DMS53 (cell line): ENCODE measurements at regions not wholly inside any gene's neighbourhood (a gene's known extent, or its start where the extent isn't known, plus 50 kb on each side); places are given as distances from the start of the nearest gene placed in this dataset.
"Not testable (repeated sequence)": the region's sequence is repeated elsewhere in the genome, so short reads cannot be mapped to it uniquely, and the experiment has no call there.

Experiments used
- DNase-seq: peaks from one replicate; lab custom pipeline; 2025; lab: John Stamatoyannopoulos, UW

GRCh38 chr4:115233600-115233999 lies 120.2 kb upstream of the NDST4 start:
- DNase-seq = no peak

GRCh38 chr4:115229873-115230272 lies 116.5 kb upstream of the NDST4 start:
- no peak for DNase-seq

- no peak for DNase-seq
Measured at GRCh38 chr4:115228851-115229250, 115.4 kb upstream of the NDST4 start.

GRCh38 chr4:115222061-115222460 lies 108.6 kb upstream of the NDST4 start:
- no peak for DNase-seq

- no peak for DNase-seq
Measured at GRCh38 chr4:115219862-115220261, 106.4 kb upstream of the NDST4 start.

DNA sequence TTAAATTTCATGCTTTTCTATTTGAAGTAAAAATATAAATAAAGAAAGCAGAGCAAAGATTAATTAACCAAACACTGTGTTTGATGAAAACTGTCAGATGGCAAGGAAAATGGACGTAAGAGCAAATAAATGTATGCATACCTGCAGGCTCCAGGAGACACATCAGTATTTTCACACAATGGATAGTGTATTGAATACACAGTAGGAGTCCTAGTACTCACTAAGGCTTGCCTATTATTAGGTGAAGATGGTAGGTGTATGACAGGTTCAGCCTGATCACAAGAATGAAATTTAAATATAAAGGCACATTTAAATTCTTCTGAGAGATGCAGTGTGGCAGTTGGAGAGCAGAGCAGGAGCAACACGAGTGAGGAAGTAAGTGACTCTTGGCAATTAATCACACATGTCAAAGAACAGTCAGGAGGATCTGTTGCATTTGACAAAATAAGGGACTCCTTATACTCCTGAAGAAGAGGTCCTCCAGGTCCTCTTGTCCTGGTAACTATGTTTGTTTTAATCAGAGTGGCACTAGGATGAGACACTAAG lies 106.0 kb upstream of the NDST4 start:
- DNase-seq = peak; percentile 41

DNA sequence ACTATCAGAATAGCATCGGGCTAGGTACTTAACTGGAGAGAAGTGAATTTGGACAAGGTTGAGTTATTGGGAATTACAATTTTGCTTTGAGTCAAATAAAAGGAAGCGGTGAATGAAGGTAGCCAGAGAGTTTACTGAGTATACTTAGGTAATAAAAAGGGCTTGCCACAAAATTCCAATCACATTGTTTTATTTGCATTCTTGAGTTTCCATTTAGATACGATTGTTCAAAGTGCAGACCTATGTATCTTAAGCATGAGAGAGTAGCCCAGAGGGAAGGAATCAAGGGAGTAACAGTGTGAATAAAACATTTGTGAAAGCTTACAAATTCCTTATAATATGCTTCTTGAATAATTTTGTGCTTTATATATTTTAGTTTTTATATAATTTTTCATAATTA lies 102.5 kb upstream of the NDST4 start:
- no peak for DNase-seq

DNA sequence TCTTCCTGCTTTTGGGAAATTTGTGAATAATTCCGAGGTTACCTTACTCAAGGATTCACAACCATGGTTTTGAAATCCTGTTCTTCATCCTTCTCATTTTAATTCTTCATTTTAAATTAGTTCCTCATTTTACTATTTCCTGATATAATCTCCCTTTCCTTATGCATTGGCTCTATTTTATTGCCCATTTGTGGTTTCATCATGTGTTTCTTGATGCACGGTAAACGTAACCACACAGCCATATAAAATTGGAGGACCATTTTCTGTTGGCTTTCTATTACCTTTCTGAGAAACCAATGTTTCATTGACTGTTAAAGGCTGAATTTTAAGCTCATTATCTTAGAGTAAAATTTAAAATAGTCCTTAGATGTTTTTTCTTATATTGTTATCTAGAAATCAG lies 100.3 kb upstream of the NDST4 start:
- DNase-seq = no peak

DNA sequence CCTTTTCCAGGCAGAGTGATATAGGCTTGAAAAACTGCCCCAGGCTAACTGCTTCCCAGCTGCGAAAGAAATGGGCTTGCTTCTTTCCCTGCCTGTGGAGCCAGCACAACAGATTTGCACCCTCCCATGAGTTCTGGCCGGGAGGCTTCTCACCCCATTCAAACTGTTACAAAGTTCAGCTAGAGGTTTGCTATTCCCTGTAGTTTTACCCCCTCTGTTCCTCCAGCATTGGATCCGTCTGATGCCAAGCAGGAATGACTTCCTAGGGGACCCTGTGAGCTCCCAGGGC lies 87.6 kb upstream of the NDST4 start:
- DNase-seq = no peak

GRCh38 chr4:115200201-115201041 lies 87.0 kb upstream of the NDST4 start:
- not testable (repeated sequence) for DNase-seq

DNA sequence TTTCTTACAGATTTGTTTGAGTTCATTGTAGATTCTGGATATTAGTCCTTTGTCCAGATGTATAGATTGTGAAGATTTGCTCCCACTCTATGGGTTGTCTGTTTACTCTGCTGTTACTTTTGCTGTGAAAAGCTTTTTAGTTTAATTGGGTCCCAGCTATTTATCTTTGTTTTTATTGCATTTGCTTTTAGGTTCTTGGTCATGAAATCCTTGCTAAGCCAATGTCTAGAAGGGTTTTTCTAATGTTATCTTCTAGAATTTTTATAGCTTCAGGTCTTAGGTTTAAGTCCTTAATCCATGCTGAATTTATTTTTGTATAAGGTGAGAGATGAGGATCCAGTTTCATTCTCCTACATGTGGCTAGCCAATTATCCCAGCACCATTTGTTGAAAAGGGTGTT lies 81.2 kb upstream of the NDST4 start:
- DNase-seq = not testable (repeated sequence)

DNA sequence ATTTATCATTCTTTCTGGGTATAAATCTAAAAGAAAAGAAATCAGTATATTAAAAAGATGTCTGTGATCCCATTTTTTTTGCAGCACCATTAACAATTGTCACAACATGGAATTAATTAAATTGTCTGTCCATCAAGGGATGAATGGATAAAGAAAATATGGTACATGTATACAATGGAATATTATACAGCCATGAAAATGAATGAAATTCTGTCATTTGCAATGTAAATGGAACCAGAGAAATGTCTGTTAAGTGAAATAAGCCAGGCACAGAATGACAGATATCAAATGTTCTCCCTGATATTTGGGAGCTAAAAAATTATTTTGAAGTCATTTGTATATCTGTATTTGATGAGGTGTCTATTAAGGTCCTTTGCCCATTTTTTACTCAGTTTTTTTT lies 77.1 kb upstream of the NDST4 start:
- DNase-seq = no peak

DNA sequence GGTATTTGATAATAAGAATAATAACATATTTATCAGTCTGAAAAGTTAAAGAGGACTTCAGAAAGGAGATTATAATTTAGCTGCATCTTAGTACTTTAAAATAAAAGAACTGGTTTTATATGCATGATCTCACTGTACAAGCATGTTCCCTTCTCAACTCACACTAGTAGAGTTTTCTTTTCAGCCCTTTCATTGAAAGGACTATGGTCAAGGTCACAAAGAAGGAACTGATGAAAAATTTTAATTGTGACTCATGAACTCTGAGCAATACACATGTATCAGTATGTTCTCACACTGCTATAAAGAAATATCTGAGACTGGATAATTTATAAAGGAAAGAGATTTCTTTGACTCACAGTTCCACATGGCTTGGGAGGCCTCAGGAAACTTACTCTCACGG lies 73.7 kb upstream of the NDST4 start:
- DNase-seq = no peak

GRCh38 chr4:115179438-115180062 lies 66.1 kb upstream of the NDST4 start:
- DNase-seq = not testable (repeated sequence)

- not testable (repeated sequence) for DNase-seq
Measured at GRCh38 chr4:115178687-115179086, 65.3 kb upstream of the NDST4 start.

- DNase-seq = no peak
Measured at GRCh38 chr4:115171220-115171619, 57.8 kb upstream of the NDST4 start.

DNA sequence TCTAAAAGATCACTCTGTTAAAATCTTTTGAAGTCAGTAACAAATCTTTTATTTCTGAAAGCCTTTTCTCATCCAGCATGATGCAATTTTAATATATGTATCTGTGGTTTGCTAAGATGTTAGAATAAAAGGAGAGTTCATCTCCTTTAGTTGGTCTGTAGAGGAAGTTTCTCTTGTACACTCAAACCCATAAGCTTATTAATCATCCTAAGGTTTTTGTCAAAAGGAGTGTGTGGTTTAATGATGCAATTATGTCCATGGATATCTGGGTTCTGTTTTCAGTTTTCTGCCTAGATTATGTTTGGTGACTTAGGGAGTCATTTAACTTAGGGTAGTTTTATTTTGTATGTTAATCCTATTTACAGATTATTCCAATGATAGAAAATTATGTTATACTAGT lies 52.1 kb upstream of the NDST4 start:
- no peak for DNase-seq
